Gastroesophageal sphincter (tissue), 4 donors: ENCODE measurements at regions not wholly inside any gene's neighbourhood (a gene's known extent, or its start where the extent isn't known, plus 50 kb on each side); places are given as distances from the start of the nearest gene placed in this dataset.
A peak's percentile ranks its signal among the peaks of the same experiment; 100 is the strongest.

Experiments used
- ATAC-seq: fragments of 150-250 bp; one replicate; pipeline ENCODE4 v1.9.1; 2016; ENCODE audit warnings: mild to moderate bottlenecking, moderate library complexity
- H3K27ac ChIP-seq, 4 donors: fragments of 200-600 bp; sonication (generic) in 3 of 4; 1 replicate in 3 of 4; 2 replicates in 1 of 4; pipeline ENCODE4 v1.5.1; 2016 to 2019
- H3K27me3 ChIP-seq: fragments of 200-600 bp; sonication (generic); one replicate; pipeline ENCODE4 v1.5.1; 2019
- H3K36me3 ChIP-seq, 2 donors: fragments of 200-600 bp; sonication (generic); one replicate each; pipeline ENCODE4 v1.5.1; 2019; ENCODE audit warnings: control low read depth in 1 of 2
- H3K4me1 ChIP-seq, 3 donors: fragments of 200-600 bp; sonication (generic); 1 replicate in 2 of 3; 2 replicates in 1 of 3; pipeline ENCODE4 v1.5.1; 2016 to 2019; ENCODE audit warnings: control low read depth in 2 of 3
- H3K4me3 ChIP-seq, 2 donors: fragments of 200-600 bp; sonication (generic); one replicate each; pipeline ENCODE4 v1.5.1; 2019; ENCODE audit warnings: mild to moderate bottlenecking in 1 of 2, moderate library complexity in 1 of 2
- H3K9me3 ChIP-seq, 3 donors: fragments of 200-600 bp; sonication (generic); one replicate each; pipeline ENCODE4 v1.5.1; 2017 to 2019; ENCODE audit warnings: control low read depth in 2 of 3
- EP300 ChIP-seq: sonication (generic); formaldehyde crosslinking; IDR thresholded peaks from one replicate; pipeline ENCODE4 v1.6.1; 2017; ENCODE audit warnings: antibody characterized with exemption, mild to moderate bottlenecking
- POLR2A ChIP-seq, 2 donors: fragments of 450-650 bp; IDR thresholded peaks; one replicate each; pipeline ENCODE4 v1.6.1; 2017; ENCODE audit warnings: antibody characterized with exemption in 2 of 2, mild to moderate bottlenecking in 2 of 2, moderate library complexity in 1 of 2
- POLR2AphosphoS5 ChIP-seq: sonication (generic); formaldehyde crosslinking; IDR thresholded peaks from one replicate; pipeline ENCODE4 v1.6.1; 2017; ENCODE audit warnings: antibody characterized with exemption
- WGBS, 2 donors: methylation state at CpG; one replicate each; pipeline ENCODE4 v1.1.5; 2018; ENCODE audit warnings: low coverage in 1 of 2; 5-methylcytosine and 5-hydroxymethylcytosine counted together
- TF ChIP-seq, protein P1 (sequence below), 4 experiments: fragments of 200-600 bp in 2 of 4; fragments of 450-650 bp in 2 of 4; sonication (generic) in 1 of 4; IDR thresholded peaks; one replicate each; pipeline ENCODE4 v1.5.1; 2017 to 2019; ENCODE audit warnings: antibody characterized with exemption in 4 of 4, mild to moderate bottlenecking in 2 of 4, moderate library complexity in 2 of 4

DNA sequence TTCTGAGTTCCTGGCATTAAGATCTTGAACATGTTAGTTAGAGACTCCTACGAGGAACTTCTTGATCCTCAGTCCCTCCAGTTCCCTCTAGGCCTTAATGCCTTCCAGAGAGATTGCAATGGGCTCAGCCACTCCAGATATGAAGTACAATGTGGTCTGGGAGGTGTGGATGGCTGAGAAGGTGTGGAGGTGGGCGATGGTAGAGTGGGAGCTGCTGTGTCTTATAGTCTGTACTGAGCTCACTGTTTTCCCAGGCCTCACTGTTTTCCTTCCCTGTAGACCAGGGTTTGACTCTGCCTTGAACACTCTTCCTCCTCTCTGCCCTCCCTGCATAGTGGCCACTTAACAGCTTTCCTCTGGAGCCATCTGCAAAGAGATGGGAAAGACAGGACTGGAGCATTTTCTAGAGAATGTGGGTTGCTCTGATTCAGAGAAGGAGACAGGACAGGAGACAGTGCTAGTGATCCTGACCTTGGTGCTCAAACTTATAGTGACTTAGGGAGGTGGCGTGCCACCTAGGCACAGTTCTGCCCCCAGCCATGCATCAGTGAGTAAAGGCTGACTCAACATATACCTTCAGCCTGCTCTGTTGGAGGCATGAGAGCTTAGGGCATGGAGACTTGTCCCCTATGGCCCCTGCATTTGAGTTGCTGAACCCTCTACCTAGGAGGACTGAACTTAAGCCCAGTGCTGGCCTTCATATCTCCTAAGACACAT lies 129.7 kb downstream of the TDRD15 start:
- no peaks in the 10 kb centered on the region for H3K36me3 ChIP-seq
- TF ChIP-seq EP300, result no peak
- TF ChIP-seq, protein P1, sequence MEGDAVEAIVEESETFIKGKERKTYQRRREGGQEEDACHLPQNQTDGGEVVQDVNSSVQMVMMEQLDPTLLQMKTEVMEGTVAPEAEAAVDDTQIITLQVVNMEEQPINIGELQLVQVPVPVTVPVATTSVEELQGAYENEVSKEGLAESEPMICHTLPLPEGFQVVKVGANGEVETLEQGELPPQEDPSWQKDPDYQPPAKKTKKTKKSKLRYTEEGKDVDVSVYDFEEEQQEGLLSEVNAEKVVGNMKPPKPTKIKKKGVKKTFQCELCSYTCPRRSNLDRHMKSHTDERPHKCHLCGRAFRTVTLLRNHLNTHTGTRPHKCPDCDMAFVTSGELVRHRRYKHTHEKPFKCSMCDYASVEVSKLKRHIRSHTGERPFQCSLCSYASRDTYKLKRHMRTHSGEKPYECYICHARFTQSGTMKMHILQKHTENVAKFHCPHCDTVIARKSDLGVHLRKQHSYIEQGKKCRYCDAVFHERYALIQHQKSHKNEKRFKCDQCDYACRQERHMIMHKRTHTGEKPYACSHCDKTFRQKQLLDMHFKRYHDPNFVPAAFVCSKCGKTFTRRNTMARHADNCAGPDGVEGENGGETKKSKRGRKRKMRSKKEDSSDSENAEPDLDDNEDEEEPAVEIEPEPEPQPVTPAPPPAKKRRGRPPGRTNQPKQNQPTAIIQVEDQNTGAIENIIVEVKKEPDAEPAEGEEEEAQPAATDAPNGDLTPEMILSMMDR (IDR thresholded peaks at IDR 0.05), result no peak
- no peak for TF ChIP-seq POLR2A (IDR thresholded peaks at IDR 0.05)
- no peak for TF ChIP-seq POLR2AphosphoS5
- no peak overlapping the region for H3K4me3 ChIP-seq
- no peak overlapping the region for H3K27ac ChIP-seq
- H3K9me3 ChIP-seq, result no peaks in the 10 kb centered on the region
- ATAC-seq, result no peak
- no peaks in the 10 kb centered on the region for H3K27me3 ChIP-seq
- no peaks in the 10 kb centered on the region for H3K4me1 ChIP-seq
- 83% methylated on average over 2 of the region's 3 CpGs; no CpG with 5 or more reads in 1 of the 2 donors for WGBS, 2 donors

DNA sequence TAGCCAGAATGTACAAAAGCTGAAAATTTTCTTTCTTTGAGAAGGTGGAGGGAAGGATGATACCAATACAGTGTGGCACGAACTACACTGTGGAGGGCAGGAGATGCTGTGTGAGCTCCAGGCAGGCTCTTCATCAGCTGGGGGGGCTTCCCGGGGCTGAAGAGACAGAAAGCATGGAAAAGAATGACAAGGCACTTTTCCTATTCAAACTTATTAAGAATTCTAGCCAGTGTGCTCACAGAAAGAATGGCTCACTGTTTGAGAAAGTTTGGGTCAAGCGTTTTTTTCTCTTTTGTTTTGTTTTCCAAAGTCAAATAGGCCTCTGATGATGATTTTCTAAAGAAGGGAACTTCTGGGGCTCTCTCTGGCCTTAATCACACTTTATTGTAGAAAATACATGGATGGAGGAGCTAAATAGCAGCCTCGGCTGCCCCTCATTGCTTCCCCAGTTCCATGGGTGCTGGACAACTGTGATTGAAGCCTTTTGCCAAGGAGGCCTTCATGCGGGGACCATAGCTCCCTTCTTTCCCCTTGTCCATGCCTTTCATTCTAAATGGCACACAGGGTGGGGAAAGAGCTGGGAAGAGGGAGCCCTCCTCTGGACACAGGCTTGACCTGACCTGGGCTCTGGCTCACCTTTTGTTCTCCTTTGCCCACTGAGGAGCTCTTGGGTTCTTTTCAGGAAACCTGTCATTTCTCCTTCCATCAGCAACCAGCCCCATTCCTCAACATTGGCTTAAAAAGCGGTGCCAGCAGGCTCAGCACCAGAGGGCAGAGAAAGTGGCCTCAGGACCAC lies 130.6 kb downstream of the TDRD15 start:
- Histone ChIP-seq H3K4me3 (no peak overlapping the region), H3K27ac (no peak overlapping the region), H3K4me1 (no peaks in the 10 kb centered on the region), H3K9me3 (no peaks in the 10 kb centered on the region), H3K27me3 (no peaks in the 10 kb centered on the region), H3K36me3 (no peaks in the 10 kb centered on the region)
- TF ChIP-seq POLR2AphosphoS5, result no peak
- no peak for TF ChIP-seq POLR2A (IDR thresholded peaks at IDR 0.05)
- 77 to 80% methylated on average over 3 to 5 of the region's 6 CpGs for WGBS, 2 donors
- no peak for ATAC-seq

DNA sequence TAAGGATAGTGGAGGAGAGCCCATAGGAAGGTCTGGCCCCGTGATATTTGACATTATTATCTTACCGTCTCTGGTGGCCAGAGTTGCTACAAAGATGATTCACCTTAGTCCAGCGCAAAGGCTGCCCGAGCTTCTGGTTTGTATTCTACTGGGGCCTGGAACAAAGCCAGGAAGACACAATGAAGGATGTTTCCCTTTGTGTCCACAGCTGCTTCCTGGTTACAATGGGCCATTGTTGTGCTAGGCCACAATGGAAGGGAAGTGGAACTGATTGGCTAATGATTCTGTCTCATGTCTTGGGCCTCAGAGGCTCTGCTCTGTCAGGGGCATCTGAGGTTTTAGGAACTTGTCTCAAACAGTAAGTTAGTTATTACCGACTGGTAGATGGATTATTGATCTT lies 132.2 kb downstream of the TDRD15 start:
- WGBS, 2 donors, result 66 to 68% methylated on average over 2 to 4 of the region's 5 CpGs
- peak; percentile 66 for ATAC-seq
- H3K27me3 ChIP-seq, result no peaks in the 10 kb centered on the region

DNA sequence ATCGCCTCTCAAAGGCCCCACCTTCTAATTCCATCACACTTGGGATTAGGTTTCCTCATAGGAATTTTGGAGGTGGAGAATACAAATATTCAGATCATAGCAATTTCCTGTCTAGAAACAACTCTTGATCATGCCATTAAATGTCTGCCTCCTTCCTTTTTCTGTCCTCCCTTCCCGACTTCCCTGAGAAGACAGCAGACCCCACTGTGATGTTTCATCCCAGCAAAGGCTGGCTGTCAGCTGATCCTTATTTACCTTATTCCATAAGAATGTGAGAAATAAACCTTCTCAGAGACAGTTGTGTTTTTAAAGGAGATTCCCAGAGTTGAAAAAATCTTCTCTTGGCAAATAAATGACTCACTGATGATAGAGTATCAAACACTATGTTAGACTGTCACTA lies 133.9 kb downstream of the TDRD15 start:
- 100% methylated on average over 1 to 2 of the region's 2 CpGs for WGBS, 2 donors
- H3K4me1 ChIP-seq, result no peaks in the 10 kb centered on the region
- H3K4me3 ChIP-seq, result no peak overlapping the region
- TF ChIP-seq, protein P1 (IDR thresholded peaks at IDR 0.05), result no peak
- TF ChIP-seq POLR2AphosphoS5 (no peak), EP300 (no peak), POLR2A (IDR thresholded peaks at IDR 0.05) (no peak)
- no peak for ATAC-seq
- H3K27ac ChIP-seq, result no peak overlapping the region
- H3K27me3 ChIP-seq, result no peaks in the 10 kb centered on the region
- H3K36me3 ChIP-seq, result no peaks in the 10 kb centered on the region
- no peaks in the 10 kb centered on the region for H3K9me3 ChIP-seq

More for the DNA sequence above, 132.2 kb downstream of the TDRD15 start:
- Histone ChIP-seq H3K27ac (no peak overlapping the region), H3K4me3 (no peak overlapping the region), H3K9me3 (no peaks in the 10 kb centered on the region), H3K4me1 (no peaks in the 10 kb centered on the region), H3K36me3 (no peaks in the 10 kb centered on the region)
- TF ChIP-seq POLR2A (IDR thresholded peaks at IDR 0.05) (no peak), POLR2AphosphoS5 (no peak), EP300 (no peak)
- TF ChIP-seq, protein P1 (IDR thresholded peaks at IDR 0.05), result no peak

- H3K9me3 ChIP-seq, result no peaks in the 10 kb centered on the region
- WGBS, 2 donors, result 38 to 100% methylated on average over 1 of the region's 4 CpGs
- no peaks in the 10 kb centered on the region for H3K27me3 ChIP-seq
- TF ChIP-seq POLR2AphosphoS5 (no peak), POLR2A (IDR thresholded peaks at IDR 0.05) (no peak), EP300 (no peak)
- TF ChIP-seq, protein P1 (IDR thresholded peaks at IDR 0.05), result no peak
- H3K4me3 ChIP-seq, result no peak overlapping the region
- H3K27ac ChIP-seq, result no peak overlapping the region
- no peaks in the 10 kb centered on the region for H3K36me3 ChIP-seq
- H3K4me1 ChIP-seq, result no peaks in the 10 kb centered on the region
- no peak for ATAC-seq
Observed at GRCh38 chr2:21258082-21258481, 134.3 kb downstream of the TDRD15 start.
